ENCODE measurements at regions not wholly inside any gene's neighbourhood (a gene's known extent, or its start where the extent isn't known, plus 50 kb on each side); places are given as distances from the start of the nearest gene placed in this dataset.

- H3K36me3 ChIP-seq (ENCODE audit: control insufficient read depth in 4 of 4, insufficient read depth in 4 of 4, low read length in 4 of 4) = no peaks in the 10 kb centered on the region
- no peaks in the 10 kb centered on the region for H3K9me3 ChIP-seq (ENCODE audit: control insufficient read depth in 4 of 4, insufficient read depth in 3 of 4, low read length in 3 of 4)
- TF ChIP-seq CTCF (IDR thresholded peaks at IDR 0.05; ENCODE audit: control extremely low read depth, extremely low read depth) = peak; percentile 39
- ATAC-seq (ENCODE audit: insufficient read depth, low FRiP score) (no peak), DNase-seq (peak in 2 of 3 donors; percentile 29 to 48)
- H3K4me1 ChIP-seq (ENCODE audit: control insufficient read depth in 5 of 5, insufficient read depth in 5 of 5, low read length in 5 of 5) = no peaks in the 10 kb centered on the region
- WGBS, 2 donors = 39 to 51% methylated on average over 6 of the region's 6 CpGs
- no peak overlapping the region for H3K4me3 ChIP-seq
- H3K9ac ChIP-seq (ENCODE audit: insufficient read depth in 1 of 2, low read length in 2 of 2) = no peak overlapping the region
- H3K27me3 ChIP-seq (ENCODE audit: control insufficient read depth in 3 of 3, insufficient read depth in 3 of 3, low read length in 2 of 3) = peaks cover 0 to 28% (median 25%) of the 10 kb centered on the region in 3 donors
- H3K27ac ChIP-seq (ENCODE audit: low read depth in 1 of 2, low read length in 1 of 2) = no peak overlapping the region
These were observed 204.7 kb upstream of the S100G start for GRCh38 chrX:16445166-16445752.

GRCh38 chrX:16451334-16451733, 198.6 kb upstream of the S100G start:
- H3K36me3 ChIP-seq (ENCODE audit: control insufficient read depth in 4 of 4, insufficient read depth in 4 of 4, low read length in 4 of 4) = no peaks in the 10 kb centered on the region
- peaks cover 0 to 43% (median 21%) of the 10 kb centered on the region in 3 donors for H3K27me3 ChIP-seq (ENCODE audit: control insufficient read depth in 3 of 3, insufficient read depth in 3 of 3, low read length in 2 of 3)
- no peak overlapping the region for H3K4me3 ChIP-seq
- no peak for TF ChIP-seq CTCF (IDR thresholded peaks at IDR 0.05; ENCODE audit: control extremely low read depth, extremely low read depth)
- no peaks in the 10 kb centered on the region for H3K4me1 ChIP-seq (ENCODE audit: control insufficient read depth in 5 of 5, insufficient read depth in 5 of 5, low read length in 5 of 5)
- peaks cover 0 to 2% (median 0%) of the 10 kb centered on the region in 4 donors for H3K9me3 ChIP-seq (ENCODE audit: control insufficient read depth in 4 of 4, insufficient read depth in 3 of 4, low read length in 3 of 4)
- no peak overlapping the region for H3K27ac ChIP-seq (ENCODE audit: low read depth in 1 of 2, low read length in 1 of 2)
- ATAC-seq (ENCODE audit: insufficient read depth, low FRiP score) = no peak
- WGBS, 2 donors = 86 to 94% methylated on average over 4 of the region's 4 CpGs
- H3K9ac ChIP-seq (ENCODE audit: insufficient read depth in 1 of 2, low read length in 2 of 2) = no peak overlapping the region
- no peak for DNase-seq

GRCh38 chrX:16454926-16455325, 195.0 kb upstream of the S100G start:
- Histone ChIP-seq H3K27me3 (ENCODE audit: control insufficient read depth in 3 of 3, insufficient read depth in 3 of 3, low read length in 2 of 3) (peaks cover 0 to 44% (median 19%) of the 10 kb centered on the region in 3 donors), H3K9me3 (ENCODE audit: control insufficient read depth in 4 of 4, insufficient read depth in 3 of 4, low read length in 3 of 4) (peaks cover 0 to 2% (median 0%) of the 10 kb centered on the region in 4 donors), H3K4me1 (ENCODE audit: control insufficient read depth in 5 of 5, insufficient read depth in 5 of 5, low read length in 5 of 5) (no peaks in the 10 kb centered on the region), H3K36me3 (ENCODE audit: control insufficient read depth in 4 of 4, insufficient read depth in 4 of 4, low read length in 4 of 4) (no peaks in the 10 kb centered on the region), H3K27ac (ENCODE audit: low read depth in 1 of 2, low read length in 1 of 2) (no peak overlapping the region), H3K4me3 (no peak overlapping the region), H3K9ac (ENCODE audit: insufficient read depth in 1 of 2, low read length in 2 of 2) (no peak overlapping the region)
- no peak for TF ChIP-seq CTCF (IDR thresholded peaks at IDR 0.05; ENCODE audit: control extremely low read depth, extremely low read depth)
- no peak for ATAC-seq (ENCODE audit: insufficient read depth, low FRiP score)
- no peak for DNase-seq
- WGBS, 2 donors = 48 to 68% methylated on average over 1 of the region's 1 CpG

- 77 to 91% methylated on average over 1 of the region's 1 CpG for WGBS, 2 donors
- no peak for ATAC-seq (ENCODE audit: insufficient read depth, low FRiP score)
These were observed 192.7 kb upstream of the S100G start for GRCh38 chrX:16457239-16457638.

More at GRCh38 chrX:16457239-16457638, 192.7 kb upstream of the S100G start:
- Histone ChIP-seq H3K4me1 (ENCODE audit: control insufficient read depth in 5 of 5, insufficient read depth in 5 of 5, low read length in 5 of 5) (no peaks in the 10 kb centered on the region), H3K9ac (ENCODE audit: insufficient read depth in 1 of 2, low read length in 2 of 2) (no peak overlapping the region), H3K27me3 (ENCODE audit: control insufficient read depth in 3 of 3, insufficient read depth in 3 of 3, low read length in 2 of 3) (peaks cover 0 to 60% (median 19%) of the 10 kb centered on the region in 3 donors), H3K36me3 (ENCODE audit: control insufficient read depth in 4 of 4, insufficient read depth in 4 of 4, low read length in 4 of 4) (no peaks in the 10 kb centered on the region), H3K4me3 (no peak overlapping the region), H3K27ac (ENCODE audit: low read depth in 1 of 2, low read length in 1 of 2) (no peak overlapping the region), H3K9me3 (ENCODE audit: control insufficient read depth in 4 of 4, insufficient read depth in 3 of 4, low read length in 3 of 4) (peaks cover 0 to 2% (median 0%) of the 10 kb centered on the region in 4 donors)
- no peak for DNase-seq
- no peak for TF ChIP-seq CTCF (IDR thresholded peaks at IDR 0.05; ENCODE audit: control extremely low read depth, extremely low read depth)
